OCI-LY1 (cell line): ENCODE measurements at regions not wholly inside any gene's neighbourhood (a gene's known extent, or its start where the extent isn't known, plus 50 kb on each side); places are given as distances from the start of the nearest gene placed in this dataset.

ENCODE experiments used
- CTCF ChIP-seq: fragments of 200-600 bp; sonication (generic), shearing (Covaris generic); IDR thresholded peaks from 2 replicates; pipeline ENCODE4 v1.5.1; 2017; ENCODE audit warnings: mild to moderate bottlenecking, antibody characterized with exemption, low read length, moderate library complexity, mixed read lengths
- EZH2 ChIP-seq: fragments of 200-600 bp; sonication (generic), shearing (Covaris generic); IDR thresholded peaks from 2 replicates; pipeline ENCODE4 v1.8.0; 2017; ENCODE audit warnings: borderline replicate concordance, mixed run types, mild to moderate bottlenecking, antibody characterized with exemption, low read length, moderate library complexity, mixed read lengths

- TF ChIP-seq CTCF = no peak
- TF ChIP-seq EZH2 = no peak
Measured at GRCh38 chr12:23335593-23335992, 613.9 kb downstream of the SOX5 start.
